ENCODE measurements at regions not wholly inside any gene's neighbourhood (a gene's known extent, or its start where the extent isn't known, plus 50 kb on each side); places are given as distances from the start of the nearest gene placed in this dataset.
A peak's percentile ranks its signal among the peaks of the same experiment; 100 is the strongest.

- ATAC-seq (replicated peaks in 6 of 8), result no peak
- WGBS, 10 experiments, result 0 to 69% (median 52%) methylated on average over 3 to 6 of the region's 6 CpGs; no CpG with 5 or more reads in 1 of the 10 experiments
- Histone ChIP-seq H3K27ac (no peak overlapping the region), H3K4me1 (replicated peaks in 1 of 2) (no peaks in the 10 kb centered on the region), H3K4me3 (no peak overlapping the region)
- in situ Hi-C loops (cut with MboI; ENCODE audit: low pct_unique_long_range_greater_than_20kb in 2 of 9, low sequenced_read_pairs in 9 of 9, unreplicated experiment in 9 of 9), result no loop called here
Observed at GRCh38 chr5:12358371-12359090, 454.3 kb upstream of the CTNND2 start.

- in situ Hi-C loops (cut with MboI; ENCODE audit: low pct_unique_long_range_greater_than_20kb in 2 of 9, low sequenced_read_pairs in 9 of 9, unreplicated experiment in 9 of 9), result no loop called here
- Histone ChIP-seq H3K4me1 (replicated peaks in 1 of 2) (no peaks in the 10 kb centered on the region), H3K4me3 (no peak overlapping the region), H3K27ac (no peak overlapping the region)
- WGBS, 10 experiments, result 0 to 100% (median 86%) methylated on average over 1 to 3 of the region's 3 CpGs
- no peak for ATAC-seq (replicated peaks in 6 of 8)
Observed at GRCh38 chr5:12357626-12358025, 453.4 kb upstream of the CTNND2 start.

- Histone ChIP-seq H3K27ac (no peak overlapping the region), H3K4me3 (no peak overlapping the region), H3K4me1 (replicated peaks in 1 of 2) (no peaks in the 10 kb centered on the region)
- in situ Hi-C loops (cut with MboI; ENCODE audit: low pct_unique_long_range_greater_than_20kb in 2 of 9, low sequenced_read_pairs in 9 of 9, unreplicated experiment in 9 of 9), result no loop called here
- WGBS, 10 experiments, result 0 to 89% (median 70%) methylated on average over 1 to 4 of the region's 4 CpGs; no CpG with 5 or more reads in 3 of the 10 experiments
- no peak for ATAC-seq (replicated peaks in 6 of 8)
Observed at GRCh38 chr5:12354686-12355085, 450.4 kb upstream of the CTNND2 start.

- no peak overlapping the region for H3K4me3 ChIP-seq
- no peaks in the 10 kb centered on the region for H3K4me1 ChIP-seq (replicated peaks in 1 of 2)
- in situ Hi-C loops (cut with MboI; ENCODE audit: low pct_unique_long_range_greater_than_20kb in 2 of 9, low sequenced_read_pairs in 9 of 9, unreplicated experiment in 9 of 9), result no loop called here
- no peak for ATAC-seq (replicated peaks in 6 of 8)
- 0 to 100% (median 64%) methylated on average over 1 to 3 of the region's 3 CpGs; no CpG with 5 or more reads in 4 of the 10 experiments for WGBS, 10 experiments
- no peak overlapping the region for H3K27ac ChIP-seq
Observed at GRCh38 chr5:12343558-12343957, 439.3 kb upstream of the CTNND2 start.

- Histone ChIP-seq H3K4me1 (replicated peaks in 1 of 2) (peaks cover 0 to 3% of the 10 kb centered on the region in 2 donors), H3K27ac (no peak overlapping the region), H3K4me3 (no peak overlapping the region)
- in situ Hi-C loops (cut with MboI; ENCODE audit: low pct_unique_long_range_greater_than_20kb in 2 of 9, low sequenced_read_pairs in 9 of 9, unreplicated experiment in 9 of 9), result no loop called here
- no peak for ATAC-seq (replicated peaks in 6 of 8)
- 0 to 100% (median 41%) methylated on average over 1 to 3 of the region's 3 CpGs for WGBS, 10 experiments
Observed at GRCh38 chr5:12335938-12336337, 431.7 kb upstream of the CTNND2 start.

- no peak overlapping the region for H3K4me3 ChIP-seq
Observed at GRCh38 chr5:12332480-12332879, 428.2 kb upstream of the CTNND2 start.

GRCh38 chr5:12330993-12331588, 426.8 kb upstream of the CTNND2 start:
- WGBS, 10 experiments, result 9 to 100% (median 40%) methylated on average over 1 to 8 of the region's 9 CpGs; no CpG with 5 or more reads in 1 of the 10 experiments
- no peak overlapping the region for H3K27ac ChIP-seq
- in situ Hi-C loops (cut with MboI; ENCODE audit: low pct_unique_long_range_greater_than_20kb in 2 of 9, low sequenced_read_pairs in 9 of 9, unreplicated experiment in 9 of 9), result no loop called here
- H3K4me3 ChIP-seq, result no peak overlapping the region
- peaks cover 0 to 4% of the 10 kb centered on the region in 2 donors for H3K4me1 ChIP-seq (replicated peaks in 1 of 2)
- ATAC-seq (replicated peaks in 6 of 8), result peak in 5 of 8 experiments; percentile 47 to 97 (median 88)

More at GRCh38 chr5:12332480-12332879, 428.2 kb upstream of the CTNND2 start:
- Histone ChIP-seq H3K27ac (no peak overlapping the region), H3K4me1 (replicated peaks in 1 of 2) (peaks cover 0 to 4% of the 10 kb centered on the region in 2 donors)
- WGBS, 10 experiments, result 0 to 63% (median 40%) methylated on average over 1 to 3 of the region's 3 CpGs
- in situ Hi-C loops (cut with MboI; ENCODE audit: low pct_unique_long_range_greater_than_20kb in 2 of 9, low sequenced_read_pairs in 9 of 9, unreplicated experiment in 9 of 9), result no loop called here
- no peak for ATAC-seq (replicated peaks in 6 of 8)

GRCh38 chr5:12330381-12330780, 426.1 kb upstream of the CTNND2 start:
- ATAC-seq (replicated peaks in 6 of 8), result no peak
- in situ Hi-C loops (cut with MboI; ENCODE audit: low pct_unique_long_range_greater_than_20kb in 2 of 9, low sequenced_read_pairs in 9 of 9, unreplicated experiment in 9 of 9), result no loop called here
- H3K27ac ChIP-seq, result no peak overlapping the region
- WGBS, 10 experiments, result 0 to 79% (median 49%) methylated on average over 1 to 4 of the region's 4 CpGs
- peaks cover 0 to 4% of the 10 kb centered on the region in 2 donors for H3K4me1 ChIP-seq (replicated peaks in 1 of 2)
- no peak overlapping the region for H3K4me3 ChIP-seq

GRCh38 chr5:12323637-12324229, 419.5 kb upstream of the CTNND2 start:
- Histone ChIP-seq H3K27ac (no peak overlapping the region), H3K4me1 (replicated peaks in 1 of 2) (peaks cover 0 to 6% of the 10 kb centered on the region in 2 donors), H3K4me3 (no peak overlapping the region)
- 0 to 100% (median 26%) methylated on average over 1 to 7 of the region's 7 CpGs for WGBS, 10 experiments
- in situ Hi-C loops (cut with MboI; ENCODE audit: low pct_unique_long_range_greater_than_20kb in 2 of 9, low sequenced_read_pairs in 9 of 9, unreplicated experiment in 9 of 9), result no loop called here
- no peak for ATAC-seq (replicated peaks in 6 of 8)

GRCh38 chr5:12322042-12322441, 417.8 kb upstream of the CTNND2 start:
- H3K27ac ChIP-seq, result no peak overlapping the region
- WGBS, 10 experiments, result 0 to 38% (median 17%) methylated on average over 1 of the region's 1 CpG; no CpG with 5 or more reads in 3 of the 10 experiments
- no peak overlapping the region for H3K4me3 ChIP-seq
- in situ Hi-C loops (cut with MboI; ENCODE audit: low pct_unique_long_range_greater_than_20kb in 2 of 9, low sequenced_read_pairs in 9 of 9, unreplicated experiment in 9 of 9), result no loop called here
- no peak for ATAC-seq (replicated peaks in 6 of 8)
- peaks cover 0 to 6% of the 10 kb centered on the region in 2 donors for H3K4me1 ChIP-seq (replicated peaks in 1 of 2)

GRCh38 chr5:12320331-12320730, 416.1 kb upstream of the CTNND2 start:
- WGBS, 10 experiments, result 100% methylated on average over 1 to 2 of the region's 3 CpGs; no CpG with 5 or more reads in 8 of the 10 experiments

GRCh38 chr5:12316812-12317211, 412.6 kb upstream of the CTNND2 start:
- no peak overlapping the region for H3K27ac ChIP-seq
- no peak for ATAC-seq (replicated peaks in 6 of 8)
- in situ Hi-C loops (cut with MboI; ENCODE audit: low pct_unique_long_range_greater_than_20kb in 2 of 9, low sequenced_read_pairs in 9 of 9, unreplicated experiment in 9 of 9), result no loop called here
- 0 to 100% (median 14%) methylated on average over 1 of the region's 1 CpG; no CpG with 5 or more reads in 5 of the 10 experiments for WGBS, 10 experiments
- no peak overlapping the region for H3K4me3 ChIP-seq
- H3K4me1 ChIP-seq (replicated peaks in 1 of 2), result no peaks in the 10 kb centered on the region

More at GRCh38 chr5:12320331-12320730, 416.1 kb upstream of the CTNND2 start:
- peaks cover 0 to 6% of the 10 kb centered on the region in 2 donors for H3K4me1 ChIP-seq (replicated peaks in 1 of 2)
- no peak overlapping the region for H3K27ac ChIP-seq
- in situ Hi-C loops (cut with MboI; ENCODE audit: low pct_unique_long_range_greater_than_20kb in 2 of 9, low sequenced_read_pairs in 9 of 9, unreplicated experiment in 9 of 9), result no loop called here
- ATAC-seq (replicated peaks in 6 of 8), result no peak
- no peak overlapping the region for H3K4me3 ChIP-seq

- in situ Hi-C loops (cut with MboI; ENCODE audit: low pct_unique_long_range_greater_than_20kb in 2 of 9, low sequenced_read_pairs in 9 of 9, unreplicated experiment in 9 of 9), result no loop called here
- no peaks in the 10 kb centered on the region for H3K4me1 ChIP-seq (replicated peaks in 1 of 2)
- 0 to 100% (median 51%) methylated on average over 1 of the region's 1 CpG; no CpG with 5 or more reads in 2 of the 10 experiments for WGBS, 10 experiments
- H3K4me3 ChIP-seq, result no peak overlapping the region
- no peak for ATAC-seq (replicated peaks in 6 of 8)
- H3K27ac ChIP-seq, result no peak overlapping the region
Observed at GRCh38 chr5:12315461-12315860, 411.2 kb upstream of the CTNND2 start.
